Endodermal cell (in vitro differentiated cells): ENCODE measurements at regions not wholly inside any gene's neighbourhood (a gene's known extent, or its start where the extent isn't known, plus 50 kb on each side); places are given as distances from the start of the nearest gene placed in this dataset.
A peak's percentile ranks its signal among the peaks of the same experiment; 100 is the strongest.

Experiments
- DNase-seq: peaks from one replicate; pipeline ENCODE4 v3.0.0-alpha.2; 2017
- H3K27ac ChIP-seq: 2 replicates; pipeline ENCODE4 v1.5.1; 2013; ENCODE audit warnings: mild to moderate bottlenecking, low read depth, low read length, moderate library complexity
- H3K27me3 ChIP-seq: 2 replicates; pipeline ENCODE4 v1.6.1; 2013; ENCODE audit warnings: mild to moderate bottlenecking, low read length, moderate library complexity; ENCODE audit not compliant: insufficient read depth, control insufficient read depth, poor library complexity, severe bottlenecking
- H3K36me3 ChIP-seq: 2 replicates; pipeline ENCODE4 v1.7.0; 2013; ENCODE audit warnings: mild to moderate bottlenecking, low read length, moderate library complexity; ENCODE audit not compliant: control insufficient read depth, insufficient read depth
- H3K4me1 ChIP-seq: one replicate; pipeline ENCODE4 v1.7.0; 2013; ENCODE audit warnings: low read length; ENCODE audit not compliant: control insufficient read depth, insufficient read depth
- H3K4me3 ChIP-seq: 2 replicates; pipeline ENCODE4 v1.5.1; 2013; ENCODE audit warnings: mild to moderate bottlenecking, low read length, moderate library complexity
- H3K9ac ChIP-seq: 2 replicates; pipeline ENCODE4 v1.6.1; 2013; ENCODE audit warnings: mild to moderate bottlenecking, low read length, moderate library complexity; ENCODE audit not compliant: poor library complexity, severe bottlenecking; ENCODE audit errors: extremely low read depth
- H3K9me3 ChIP-seq: 2 replicates; pipeline ENCODE4 v1.6.1; 2013; ENCODE audit warnings: mild to moderate bottlenecking, low read length, moderate library complexity; ENCODE audit not compliant: control insufficient read depth
- H3K27ac Mint-ChIP-seq: 2 replicates; pipeline ENCODE4 v1.8.0; 2020; ENCODE audit warnings: mixed read lengths
- H3K27me3 Mint-ChIP-seq: 2 replicates; pipeline ENCODE4 v1.8.0; 2021; ENCODE audit warnings: mild to moderate bottlenecking, mixed read lengths; ENCODE audit not compliant: insufficient read depth
- H3K36me3 Mint-ChIP-seq: 2 replicates; pipeline ENCODE4 v1.8.0; 2020; ENCODE audit warnings: low read depth, mixed read lengths
- H3K4me1 Mint-ChIP-seq: 2 replicates; pipeline ENCODE4 v1.8.0; 2020; ENCODE audit warnings: mixed read lengths
- H3K4me3 Mint-ChIP-seq: 2 replicates; pipeline ENCODE4 v1.8.0; 2020; ENCODE audit warnings: mild to moderate bottlenecking, moderate library complexity, mixed read lengths
- H3K9me3 Mint-ChIP-seq: 2 replicates; pipeline ENCODE4 v1.8.0; 2020; ENCODE audit warnings: mild to moderate bottlenecking, mixed read lengths
- CTCF ChIP-seq: fragments of 200-600 bp; sonication (generic); conservative IDR thresholded peaks from 2 replicates; pipeline ENCODE4 v1.5.0; 2021; ENCODE audit warnings: antibody characterized with exemption, mild to moderate bottlenecking
- WGBS, 2 experiments: methylation state at CpG; one replicate each; pipeline versions ENCODE4 v1.1.5 to v1.1.7; 2013; ENCODE audit warnings: missing lambda C conversion rate in 2 of 2, mixed read lengths in 1 of 2; ENCODE audit not compliant: insufficient coverage in 1 of 2, insufficient read length in 1 of 2; 5-methylcytosine and 5-hydroxymethylcytosine counted together

DNA sequence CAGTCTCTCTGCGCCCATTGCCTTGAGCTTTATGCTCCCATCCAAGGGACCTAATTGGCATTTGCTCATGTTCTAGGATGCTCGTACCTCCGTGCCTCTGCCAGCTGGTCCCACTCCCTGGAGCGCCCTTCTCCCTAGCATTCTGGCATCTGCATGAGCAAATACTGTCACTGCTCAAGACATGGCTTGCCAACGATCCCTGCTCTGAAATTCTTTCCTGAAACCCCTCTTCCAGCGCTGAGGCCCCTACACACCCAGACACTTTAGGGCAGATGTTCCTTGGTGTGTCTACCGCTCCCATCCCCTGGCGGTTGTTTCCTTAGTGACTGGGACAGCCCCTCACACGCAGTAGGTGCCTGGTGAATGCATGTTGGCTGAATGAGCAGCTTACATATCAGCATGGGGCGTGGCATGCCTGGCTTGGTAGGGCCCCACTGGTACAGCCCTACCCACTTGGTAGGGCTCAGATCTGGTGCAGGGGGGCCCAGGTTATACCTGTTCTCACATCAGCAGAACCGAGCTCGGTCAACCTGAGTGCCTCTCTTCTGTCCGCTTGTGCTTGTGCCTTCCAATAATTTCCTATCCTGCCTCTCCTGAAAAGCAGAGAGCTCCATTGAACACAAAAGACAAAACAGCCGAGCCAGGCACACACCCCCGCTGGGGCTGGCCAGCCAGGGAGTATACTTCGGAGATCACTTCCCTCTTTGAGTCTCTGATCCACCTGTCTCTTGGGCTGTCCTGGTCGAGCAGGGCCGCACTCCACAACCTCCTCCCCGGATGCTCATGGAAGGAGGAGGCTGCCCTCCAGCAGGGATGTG is 59.2 kb downstream of the INHBB start:
- H3K4me1 Mint-ChIP-seq, result no peaks in the 10 kb centered on the region
- peaks cover 11% of the 10 kb centered on the region for H3K9me3 Mint-ChIP-seq
- H3K27me3 Mint-ChIP-seq, result peaks cover 14% of the 10 kb centered on the region
- Histone ChIP-seq H3K9me3 (no peaks in the 10 kb centered on the region), H3K4me3 (no peak overlapping the region), H3K36me3 (no peaks in the 10 kb centered on the region), H3K27me3 (peaks cover 9% of the 10 kb centered on the region), H3K27ac (no peak overlapping the region), H3K9ac (no peak overlapping the region), H3K4me1 (no peaks in the 10 kb centered on the region)
- H3K27ac Mint-ChIP-seq, result no peak overlapping the region
- no peak for TF ChIP-seq CTCF
- H3K4me3 Mint-ChIP-seq, result no peak overlapping the region
- peak; percentile 30 for DNase-seq
- WGBS, 2 experiments, result 86 to 92% methylated on average over 14 to 19 of the region's 19 CpGs
- H3K36me3 Mint-ChIP-seq, result no peaks in the 10 kb centered on the region

- Histone ChIP-seq H3K27ac (no peak overlapping the region), H3K27me3 (peaks cover 3% of the 10 kb centered on the region), H3K4me3 (no peak overlapping the region), H3K9ac (no peak overlapping the region), H3K9me3 (no peaks in the 10 kb centered on the region), H3K36me3 (no peaks in the 10 kb centered on the region), H3K4me1 (no peaks in the 10 kb centered on the region)
- no peak overlapping the region for H3K27ac Mint-ChIP-seq
- H3K36me3 Mint-ChIP-seq, result no peaks in the 10 kb centered on the region
- DNase-seq, result peak; percentile 22
- TF ChIP-seq CTCF, result no peak
- H3K27me3 Mint-ChIP-seq, result peaks cover 11% of the 10 kb centered on the region
- peaks cover 11% of the 10 kb centered on the region for H3K9me3 Mint-ChIP-seq
- 79 to 96% methylated on average over 2 to 5 of the region's 5 CpGs for WGBS, 2 experiments
- H3K4me3 Mint-ChIP-seq, result no peak overlapping the region
- no peaks in the 10 kb centered on the region for H3K4me1 Mint-ChIP-seq
Measured at GRCh38 chr2:120405759-120406099, 59.8 kb downstream of the INHBB start.

DNA sequence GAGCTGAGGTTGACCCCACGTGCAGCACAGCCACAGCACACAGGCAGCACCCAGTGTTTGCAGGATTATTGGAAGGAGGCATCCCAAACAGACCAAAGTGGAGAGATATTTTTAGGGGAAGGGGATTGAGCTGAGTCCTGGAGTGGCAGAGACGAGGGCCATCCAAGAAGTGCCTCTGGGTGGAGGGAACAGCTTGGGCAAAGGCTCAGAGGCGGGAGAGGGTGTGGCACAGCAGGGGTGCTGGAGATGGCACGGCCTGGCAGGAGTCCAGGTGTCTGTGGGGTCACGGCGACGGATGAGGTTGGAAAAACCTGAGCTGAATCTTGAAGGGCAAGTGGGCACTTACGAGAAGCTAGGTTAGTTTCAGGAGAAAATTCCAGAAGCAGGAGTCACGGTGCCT is 60.6 kb downstream of the INHBB start:
- no peak overlapping the region for H3K9ac ChIP-seq
- H3K27ac ChIP-seq, result no peak overlapping the region
- DNase-seq, result no peak
- H3K4me1 Mint-ChIP-seq, result no peaks in the 10 kb centered on the region
- no peaks in the 10 kb centered on the region for H3K4me1 ChIP-seq
- no peak overlapping the region for H3K4me3 Mint-ChIP-seq
- peaks cover 20% of the 10 kb centered on the region for H3K9me3 Mint-ChIP-seq
- no peaks in the 10 kb centered on the region for H3K36me3 Mint-ChIP-seq
- no peaks in the 10 kb centered on the region for H3K36me3 ChIP-seq
- 85 to 90% methylated on average over 9 of the region's 9 CpGs for WGBS, 2 experiments
- H3K27me3 Mint-ChIP-seq, result peaks cover 11% of the 10 kb centered on the region
- H3K4me3 ChIP-seq, result no peak overlapping the region
- H3K27me3 ChIP-seq, result no peaks in the 10 kb centered on the region
- H3K9me3 ChIP-seq, result no peaks in the 10 kb centered on the region
- no peak for TF ChIP-seq CTCF
- H3K27ac Mint-ChIP-seq, result no peak overlapping the region
